K562 (cell line): ENCODE measurements at regions not wholly inside any gene's neighbourhood (a gene's known extent, or its start where the extent isn't known, plus 50 kb on each side); places are given as distances from the start of the nearest gene placed in this dataset.

Source experiments
- ATAC-seq: fragments of 200-7000 bp; cut with Tn5 transposase; 3 replicates; pipeline ENCODE4 v1.9.1; 2020; ENCODE audit warnings: moderate library complexity
- BruUV-seq: library from RNA; stranded (reverse); fragments of 400-500 nt; replicated peaks from 2 replicates; lab custom pipeline; 2021; lab: Mats Ljungman, UMichigan
- CTCF ChIA-PET: fragments of 300-600 bp; formaldehyde crosslinking; extraction: SDS; loops from one replicate; lab custom pipeline; 2021; ENCODE audit warnings: low intra/inter-chr PET ratio; lab: Yijun Ruan, JAX
- POLR2A ChIA-PET: fragments of 300-600, 350-650 bp; sonication (Branson Sonifier 250); formaldehyde crosslinking; extraction: SDS; loops from one replicate; lab custom pipeline; 2021; ENCODE audit warnings: antibody characterized with exemption, inconsistent platforms; lab: Yijun Ruan, JAX
- DNase-seq, 4 experiments: peaks; one replicate each; pipeline versions ENCODE4 v3.0.0 to v3.0.0-alpha.2; 2011 to 2018; ENCODE audit warnings: low spot score in 3 of 4, mixed read lengths in 3 of 4; ENCODE audit errors: extremely low read depth in 1 of 4
- FAIRE-seq: peaks from 2 replicates; lab custom pipeline; 2011; peaks lifted over from hg19 to GRCh38; lab: Jason Lieb, UNC
- H2AFZ ChIP-seq: 2 replicates; pipeline ENCODE4 v1.6.0; 2011; ENCODE audit warnings: low read depth, low read length, control low read depth, inconsistent platforms
- H3K27ac ChIP-seq: fragments of 200-600 bp; 3 replicates; pipeline ENCODE4 v1.8.0; 2011; ENCODE audit warnings: low read depth, mild to moderate bottlenecking, control low read depth, inconsistent platforms, low read length, moderate library complexity, mixed read lengths; ENCODE audit errors: extremely low read depth
- H3K27me3 ChIP-seq, 2 experiments: fragments of 300-600 bp in 1 of 2; 2 replicates in 1 of 2; 3 replicates in 1 of 2; pipeline versions ENCODE4 v1.6.0 to v1.8.0; 2011; ENCODE audit warnings: inconsistent platforms in 2 of 2, low read length in 2 of 2, mild to moderate bottlenecking in 1 of 2, mixed read lengths in 1 of 2, moderate library complexity in 1 of 2; ENCODE audit not compliant: control insufficient read depth in 2 of 2, insufficient read depth in 2 of 2
- H3K36me3 ChIP-seq: fragments of 300-600 bp; 3 replicates; pipeline ENCODE4 v1.8.0; 2011; ENCODE audit warnings: mild to moderate bottlenecking, low read length, inconsistent platforms; ENCODE audit not compliant: control insufficient read depth, insufficient read depth
- H3K4me1 ChIP-seq, 2 experiments: fragments of 200-600 bp in 1 of 2; replicated peaks in 1 of 2; 2 replicates in 1 of 2; 3 replicates in 1 of 2; pipeline versions ENCODE4 v1.5.1 to v1.8.0; 2011; ENCODE audit warnings: inconsistent platforms in 2 of 2, low read length in 2 of 2, mild to moderate bottlenecking in 1 of 2, mixed read lengths in 1 of 2, moderate library complexity in 1 of 2; ENCODE audit not compliant: control insufficient read depth in 2 of 2, insufficient read depth in 2 of 2
- H3K4me2 ChIP-seq: 2 replicates; pipeline ENCODE4 v1.6.1; 2011; ENCODE audit warnings: low read length, control low read depth, inconsistent platforms, mixed read lengths; ENCODE audit not compliant: insufficient read depth
- H3K4me3 ChIP-seq: fragments of 200-600 bp; sonication (generic), shearing (Covaris generic); 2 replicates; pipeline ENCODE4 v1.5.1; 2016; ENCODE audit warnings: control low read depth, inconsistent platforms
- H3K79me2 ChIP-seq: fragments of 200-600 bp; 3 replicates; pipeline ENCODE4 v1.8.0; 2011; ENCODE audit warnings: low read length, inconsistent platforms; ENCODE audit not compliant: control insufficient read depth, insufficient read depth
- H3K9ac ChIP-seq, 2 experiments: 2 replicates each; pipeline versions ENCODE4 v1.6.0 to v1.6.1; 2011; ENCODE audit warnings: low read depth in 2 of 2, low read length in 2 of 2, control low read depth in 1 of 2, inconsistent platforms in 1 of 2, mild to moderate bottlenecking in 1 of 2, mixed read lengths in 1 of 2; ENCODE audit not compliant: insufficient read depth in 1 of 2
- H3K9me1 ChIP-seq: one replicate; pipeline ENCODE4 v1.6.0; 2011; ENCODE audit warnings: inconsistent platforms, mild to moderate bottlenecking, low read length, moderate library complexity; ENCODE audit not compliant: control insufficient read depth, insufficient read depth
- H3K9me3 ChIP-seq: replicated peaks from 2 replicates; pipeline ENCODE4 v1.5.1; 2011; ENCODE audit warnings: low read depth, low read length, inconsistent platforms; ENCODE audit not compliant: control insufficient read depth, insufficient read depth
- H4K20me1 ChIP-seq: replicated peaks from 2 replicates; pipeline ENCODE4 v1.6.1; 2011; ENCODE audit warnings: low read length, inconsistent platforms, mixed read lengths; ENCODE audit not compliant: control insufficient read depth, insufficient read depth
- E2F3 ChIP-seq: fragments of 250-450 bp; sonication (Bioruptor Pico); IDR thresholded peaks from 2 replicates; pipeline ENCODE4 v1.4.0; 2020; ENCODE audit warnings: mild to moderate bottlenecking
- EGR1 ChIP-seq: fragments of 450-650 bp; conservative IDR thresholded peaks from 2 replicates; pipeline ENCODE4 v1.6.1; 2017; ENCODE audit warnings: mild to moderate bottlenecking
- ETV6 ChIP-seq, 3 experiments: fragments of 150-350 bp in 1 of 3; sonication (generic) in 1 of 3; formaldehyde crosslinking in 1 of 3; IDR thresholded peaks; 2 replicates each; pipeline versions ENCODE4 v1.6.1 to v1.8.0; 2014 to 2022; ENCODE audit warnings: borderline replicate concordance in 2 of 3, low read depth in 2 of 3, antibody characterized with exemption in 1 of 3, low read length in 1 of 3, mild to moderate bottlenecking in 1 of 3, missing genetic modification reagents in 1 of 3
- GMEB1 ChIP-seq: fragments of 250-450 bp; sonication (Bioruptor Pico); IDR thresholded peaks from 2 replicates; pipeline ENCODE4 v1.4.0; 2020; ENCODE audit warnings: mild to moderate bottlenecking
- HINFP ChIP-seq: fragments of 450-650 bp; conservative IDR thresholded peaks from 2 replicates; pipeline ENCODE4 v1.6.1; 2016; ENCODE audit warnings: missing genetic modification characterization, low read depth, mild to moderate bottlenecking, control low read depth, missing compliant biosample characterization
- NKRF ChIP-seq: fragments of 450-650 bp; IDR thresholded peaks from 2 replicates; pipeline ENCODE4 v1.6.1; 2016; ENCODE audit warnings: borderline replicate concordance
- RFX7 ChIP-seq: fragments of 250-450 bp; sonication (Bioruptor Pico); IDR thresholded peaks from 2 replicates; pipeline ENCODE4 v1.5.1; 2021; ENCODE audit warnings: mild to moderate bottlenecking
- SPI1 ChIP-seq: IDR thresholded peaks from 2 replicates; pipeline ENCODE4 v1.6.1; 2011; ENCODE audit warnings: low read depth, low read length, control low read depth, borderline replicate concordance
- TCF7 ChIP-seq: sonication (generic); IDR thresholded peaks from 2 replicates; pipeline ENCODE4 v1.6.1; 2016; ENCODE audit warnings: antibody characterized with exemption, borderline replicate concordance
- TEAD1 ChIP-seq, 2 experiments: fragments of 450-650 bp in 1 of 2; sonication (generic) in 1 of 2; formaldehyde crosslinking; IDR thresholded peaks; 2 replicates each; pipeline versions ENCODE4 v1.4.0 to v1.8.0; 2020 to 2022; ENCODE audit warnings: mild to moderate bottlenecking in 2 of 2, missing genetic modification reagents in 1 of 2
- YBX1 ChIP-seq: fragments of 450-650 bp; IDR thresholded peaks from 2 replicates; pipeline ENCODE4 v1.7.1; 2016; ENCODE audit warnings: mild to moderate bottlenecking
- ZNF232 ChIP-seq: sonication (generic); formaldehyde crosslinking; IDR thresholded peaks from 2 replicates; pipeline ENCODE4 v1.8.0; 2022; ENCODE audit warnings: mild to moderate bottlenecking, missing genetic modification reagents
- ZNF263 ChIP-seq: sonication (generic); formaldehyde crosslinking; IDR thresholded peaks from 2 replicates; pipeline ENCODE4 v1.8.0; 2022; ENCODE audit warnings: mild to moderate bottlenecking, missing genetic modification reagents, borderline replicate concordance
- ZNF551 ChIP-seq: fragments of 250-450 bp; sonication (Bioruptor Pico); IDR thresholded peaks from 2 replicates; pipeline ENCODE4 v1.5.0; 2021; ENCODE audit warnings: mild to moderate bottlenecking, moderate library complexity
- WGBS: fragments of 100-300 bp; shearing (Covaris generic); methylation state at CpG from one replicate; pipeline ENCODE4 v1.1.6; 2016; ENCODE audit warnings: low coverage, mixed read lengths; ENCODE audit not compliant: insufficient coverage; ENCODE audit errors: missing lambda C conversion rate; 5-methylcytosine and 5-hydroxymethylcytosine counted together
- in situ Hi-C: fragments of 300-500 bp; cut with MboI; formaldehyde crosslinking; loops from 4 replicates; pipeline ENCODE4 v1.15.0; 2018; ENCODE audit warnings: inconsistent platforms, mixed read lengths
- intact Hi-C: fragments of 100-400 bp; cut with micrococcal nuclease; formaldehyde crosslinking; loops from 2 replicates; pipeline ENCODE4 v1.14.2; 2022

GRCh38 chr1:14499312-14500040 is 99.0 kb upstream of the KAZN start:
- in situ Hi-C loops (no loop called here), intact Hi-C loops (no loop called here)
- Histone ChIP-seq H4K20me1 (no peaks in the 10 kb centered on the region), H3K9me3 (no peaks in the 10 kb centered on the region), H3K79me2 (no peaks in the 10 kb centered on the region), H3K9me1 (no peaks in the 10 kb centered on the region), H3K4me1 (no peaks in the 10 kb centered on the region), H2AFZ (no peak overlapping the region), H3K4me2 (no peak overlapping the region), H3K27me3 (peaks cover 2 to 16% of the 10 kb centered on the region in 2 experiments; a peak in 3 of 5 replicates), H3K4me3 (no peak overlapping the region), H3K27ac (no peak overlapping the region), H3K9ac (no peak overlapping the region), H3K36me3 (no peaks in the 10 kb centered on the region)
- BruUV-seq, result no TSS peak
- CTCF ChIA-PET, result interaction anchor here (0.6 kb wide), 1 partner anchor 267 kb away, joined by 3 read pairs; no protein-coding TSS in a partner anchor
- DNase-seq (no peak), FAIRE-seq (no peak), ATAC-seq (no peak)
- WGBS, result 22% methylated on average over 9 of the region's 9 CpGs
- POLR2A ChIA-PET, result interaction anchor here (0.6 to 0.9 kb wide), 6 partner anchors 11 to 1015 kb away, joined by 3 to 4 read pairs (median 3); no protein-coding TSS in a partner anchor
- TF ChIP-seq E2F3 (CRISPR knock-in tag), result no peak
- no peak for TF ChIP-seq YBX1
- TF ChIP-seq ZNF551, result no peak
- no peak for TF ChIP-seq GMEB1 (CRISPR knock-in tag)
- no peak for TF ChIP-seq ZNF263 (CRISPR knock-in tag)
- no peak for TF ChIP-seq ETV6 (IDR thresholded peaks at IDR 0.05; ENCODE audit: borderline replicate concordance in 1 of 2, low read depth in 2 of 2, low read length in 1 of 2)
- TF ChIP-seq ETV6 (CRISPR knock-in tag; IDR thresholded peaks at IDR 0.05; ENCODE audit: borderline replicate concordance), result no peak
- TF ChIP-seq HINFP, result no peak
- TF ChIP-seq ZNF232 (CRISPR knock-in tag), result no peak
- TF ChIP-seq TCF7, result no peak
- TF ChIP-seq RFX7 (CRISPR knock-in tag), result no peak
- no peak for TF ChIP-seq EGR1
- TF ChIP-seq TEAD1 (CRISPR knock-in tag; IDR thresholded peaks at IDR 0.05), result no peak
- TF ChIP-seq NKRF, result no peak
- no peak for TF ChIP-seq SPI1
